ENCODE measurements at regions not wholly inside any gene's neighbourhood (a gene's known extent, or its start where the extent isn't known, plus 50 kb on each side); places are given as distances from the start of the nearest gene placed in this dataset.

GRCh38 chr1:17986156-17986555 is 121.4 kb upstream of the IGSF21 start:
- no peak overlapping the region for H3K4me3 ChIP-seq (ENCODE audit: low read depth, low read length)
- TF ChIP-seq MYC (IDR thresholded peaks at IDR 0.05; ENCODE audit: low read depth, low read length) (no peak), POLR2A (IDR thresholded peaks at IDR 0.05; ENCODE audit: extremely low read depth, insufficient read length) (no peak), CTCF (IDR thresholded peaks at IDR 0.05; ENCODE audit: low read depth, low read length) (no peak)
- TF ChIP-seq, protein P1, sequence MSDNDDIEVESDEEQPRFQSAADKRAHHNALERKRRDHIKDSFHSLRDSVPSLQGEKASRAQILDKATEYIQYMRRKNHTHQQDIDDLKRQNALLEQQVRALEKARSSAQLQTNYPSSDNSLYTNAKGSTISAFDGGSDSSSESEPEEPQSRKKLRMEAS (IDR thresholded peaks at IDR 0.05; ENCODE audit: low read depth, low read length) = no peak
- no peak for DNase-seq (ENCODE audit: low read depth)

- TF ChIP-seq MYC (IDR thresholded peaks at IDR 0.05; ENCODE audit: low read depth, low read length) (no peak), CTCF (IDR thresholded peaks at IDR 0.05; ENCODE audit: low read depth, low read length) (no peak), POLR2A (IDR thresholded peaks at IDR 0.05; ENCODE audit: extremely low read depth, insufficient read length) (no peak)
- TF ChIP-seq, protein P1 (IDR thresholded peaks at IDR 0.05; ENCODE audit: low read depth, low read length) = no peak
- no peak for DNase-seq (ENCODE audit: low read depth)
- H3K4me3 ChIP-seq (ENCODE audit: low read depth, low read length) = no peak overlapping the region
Measured at GRCh38 chr1:17990401-17990800, 117.2 kb upstream of the IGSF21 start.

- DNase-seq (ENCODE audit: low read depth) = no peak
- TF ChIP-seq MYC (IDR thresholded peaks at IDR 0.05; ENCODE audit: low read depth, low read length) = no peak
Measured at GRCh38 chr1:17991996-17992395, 115.6 kb upstream of the IGSF21 start.

GRCh38 chr1:17992800-17993199 is 114.8 kb upstream of the IGSF21 start:
- H3K4me3 ChIP-seq (ENCODE audit: low read depth, low read length) = no peak overlapping the region
- no peak for DNase-seq (ENCODE audit: low read depth)
- TF ChIP-seq POLR2A (IDR thresholded peaks at IDR 0.05; ENCODE audit: extremely low read depth, insufficient read length) (no peak), CTCF (IDR thresholded peaks at IDR 0.05; ENCODE audit: low read depth, low read length) (no peak), MYC (IDR thresholded peaks at IDR 0.05; ENCODE audit: low read depth, low read length) (no peak)
- TF ChIP-seq, protein P1 (IDR thresholded peaks at IDR 0.05; ENCODE audit: low read depth, low read length) = no peak

More at GRCh38 chr1:17991996-17992395, 115.6 kb upstream of the IGSF21 start:
- H3K4me3 ChIP-seq (ENCODE audit: low read depth, low read length) = no peak overlapping the region

DNA sequence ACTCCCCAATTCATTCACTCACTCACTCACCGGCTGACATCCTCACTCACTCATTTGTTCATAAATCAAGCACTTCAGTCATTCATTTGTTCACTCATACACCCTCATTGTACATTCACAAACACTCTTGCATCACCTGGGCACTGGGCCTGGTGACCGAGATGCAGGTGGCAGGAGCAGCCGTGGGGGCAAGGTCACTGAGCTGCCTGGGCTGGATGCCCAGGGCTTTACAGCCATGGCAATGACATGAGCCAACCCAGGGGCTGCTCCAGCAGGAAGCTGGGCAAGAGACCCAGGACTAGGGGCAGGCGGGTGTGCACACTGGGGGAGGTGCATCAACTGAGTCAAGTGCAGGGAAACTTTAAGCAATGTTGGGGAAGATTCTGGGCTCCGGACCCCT is 113.6 kb upstream of the IGSF21 start:
- DNase-seq (ENCODE audit: low read depth) = no peak
- no peak overlapping the region for H3K4me3 ChIP-seq (ENCODE audit: low read depth, low read length)
- TF ChIP-seq CTCF (IDR thresholded peaks at IDR 0.05; ENCODE audit: low read depth, low read length) (no peak), MYC (IDR thresholded peaks at IDR 0.05; ENCODE audit: low read depth, low read length) (no peak)
- TF ChIP-seq, protein P1 (IDR thresholded peaks at IDR 0.05; ENCODE audit: low read depth, low read length) = no peak

DNA sequence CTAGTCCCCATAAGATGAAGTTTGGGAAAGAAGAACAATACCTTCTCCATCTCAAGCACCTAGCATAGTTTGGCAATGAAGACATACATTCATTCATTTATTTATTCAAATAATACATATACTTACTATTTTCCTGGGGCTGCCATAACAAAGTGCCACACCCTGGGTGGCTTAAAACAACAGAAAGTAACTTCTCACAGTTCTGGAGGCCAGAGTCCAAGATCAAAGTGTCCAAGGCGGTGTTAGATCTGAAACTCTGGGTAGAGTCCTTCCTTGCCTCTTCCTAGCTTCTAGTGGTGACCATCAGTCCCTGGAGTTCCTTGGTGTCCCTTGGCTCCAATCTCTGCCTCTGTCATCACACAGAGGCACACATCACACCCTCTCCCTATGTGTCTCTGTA is 112.1 kb upstream of the IGSF21 start:
- no peak overlapping the region for H3K4me3 ChIP-seq (ENCODE audit: low read depth, low read length)
- no peak for TF ChIP-seq MYC (IDR thresholded peaks at IDR 0.05; ENCODE audit: low read depth, low read length)
- DNase-seq (ENCODE audit: low read depth) = no peak

- DNase-seq (ENCODE audit: low read depth) = peak; percentile 6
- TF ChIP-seq CTCF (IDR thresholded peaks at IDR 0.05; ENCODE audit: low read depth, low read length) (peak; percentile 32), MYC (IDR thresholded peaks at IDR 0.05; ENCODE audit: low read depth, low read length) (no peak)
- H3K4me3 ChIP-seq (ENCODE audit: low read depth, low read length) = no peak overlapping the region
Measured at GRCh38 chr1:17998889-17999288, 108.7 kb upstream of the IGSF21 start.
